ENCODE measurements at regions not wholly inside any gene's neighbourhood (a gene's known extent, or its start where the extent isn't known, plus 50 kb on each side); places are given as distances from the start of the nearest gene placed in this dataset.

DNA sequence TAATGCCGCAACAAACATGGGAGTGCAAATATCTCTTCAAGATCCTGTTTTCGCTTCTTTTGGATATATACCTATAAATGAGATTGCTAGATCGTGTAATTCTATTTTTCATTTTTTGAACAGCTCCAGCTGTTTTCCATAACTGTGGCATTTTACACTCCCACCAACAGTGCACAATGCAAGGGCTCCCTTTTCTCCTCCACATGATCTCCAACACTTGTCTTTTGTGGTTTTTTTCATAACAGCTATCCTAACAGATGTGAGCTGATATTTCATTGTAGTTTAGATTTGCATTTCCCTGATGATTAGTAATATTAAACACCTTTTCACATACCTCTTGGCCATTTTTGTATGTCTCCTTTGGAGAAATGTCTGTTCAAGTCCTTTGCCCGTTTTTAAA, 58.6 kb upstream of the TJP1 start:
- no peaks in the 10 kb centered on the region for H3K36me3 ChIP-seq
- no peaks in the 10 kb centered on the region for H3K9me3 ChIP-seq
- no peak for DNase-seq
- no peak overlapping the region for H3K27ac ChIP-seq
- H3K4me3 ChIP-seq, result no peak overlapping the region
- no peaks in the 10 kb centered on the region for H3K27me3 ChIP-seq
- H3K4me1 ChIP-seq, result no peaks in the 10 kb centered on the region
- TF ChIP-seq, protein P1, sequence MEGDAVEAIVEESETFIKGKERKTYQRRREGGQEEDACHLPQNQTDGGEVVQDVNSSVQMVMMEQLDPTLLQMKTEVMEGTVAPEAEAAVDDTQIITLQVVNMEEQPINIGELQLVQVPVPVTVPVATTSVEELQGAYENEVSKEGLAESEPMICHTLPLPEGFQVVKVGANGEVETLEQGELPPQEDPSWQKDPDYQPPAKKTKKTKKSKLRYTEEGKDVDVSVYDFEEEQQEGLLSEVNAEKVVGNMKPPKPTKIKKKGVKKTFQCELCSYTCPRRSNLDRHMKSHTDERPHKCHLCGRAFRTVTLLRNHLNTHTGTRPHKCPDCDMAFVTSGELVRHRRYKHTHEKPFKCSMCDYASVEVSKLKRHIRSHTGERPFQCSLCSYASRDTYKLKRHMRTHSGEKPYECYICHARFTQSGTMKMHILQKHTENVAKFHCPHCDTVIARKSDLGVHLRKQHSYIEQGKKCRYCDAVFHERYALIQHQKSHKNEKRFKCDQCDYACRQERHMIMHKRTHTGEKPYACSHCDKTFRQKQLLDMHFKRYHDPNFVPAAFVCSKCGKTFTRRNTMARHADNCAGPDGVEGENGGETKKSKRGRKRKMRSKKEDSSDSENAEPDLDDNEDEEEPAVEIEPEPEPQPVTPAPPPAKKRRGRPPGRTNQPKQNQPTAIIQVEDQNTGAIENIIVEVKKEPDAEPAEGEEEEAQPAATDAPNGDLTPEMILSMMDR (IDR thresholded peaks at IDR 0.05), result no peak
- TF ChIP-seq POLR2A (IDR thresholded peaks at IDR 0.05), result no peak

DNA sequence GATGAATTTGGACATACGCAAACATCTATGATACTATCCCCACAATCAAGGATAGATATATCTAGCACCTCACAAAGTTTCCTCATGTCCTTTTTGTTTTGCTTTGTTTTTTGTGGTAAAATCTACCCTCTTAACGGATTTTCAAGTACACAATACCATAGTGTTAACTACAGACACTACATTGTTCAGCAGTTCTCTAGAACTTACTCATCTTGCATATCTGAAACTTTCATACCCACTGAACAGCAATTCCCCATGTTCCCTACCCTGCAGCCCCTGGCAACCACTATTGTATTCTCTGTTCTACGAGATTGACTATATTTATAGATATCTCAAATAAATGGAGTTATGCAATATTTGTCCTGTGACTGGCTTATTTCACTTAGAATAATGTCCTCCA, 58.1 kb upstream of the TJP1 start:
- no peak for DNase-seq
- H3K27ac ChIP-seq, result no peak overlapping the region
- H3K4me1 ChIP-seq, result no peaks in the 10 kb centered on the region
- TF ChIP-seq, protein P1 (IDR thresholded peaks at IDR 0.05), result no peak
- TF ChIP-seq POLR2A (IDR thresholded peaks at IDR 0.05), result no peak
- no peaks in the 10 kb centered on the region for H3K36me3 ChIP-seq
- H3K4me3 ChIP-seq, result no peak overlapping the region
- no peaks in the 10 kb centered on the region for H3K27me3 ChIP-seq
- H3K9me3 ChIP-seq, result no peaks in the 10 kb centered on the region

DNA sequence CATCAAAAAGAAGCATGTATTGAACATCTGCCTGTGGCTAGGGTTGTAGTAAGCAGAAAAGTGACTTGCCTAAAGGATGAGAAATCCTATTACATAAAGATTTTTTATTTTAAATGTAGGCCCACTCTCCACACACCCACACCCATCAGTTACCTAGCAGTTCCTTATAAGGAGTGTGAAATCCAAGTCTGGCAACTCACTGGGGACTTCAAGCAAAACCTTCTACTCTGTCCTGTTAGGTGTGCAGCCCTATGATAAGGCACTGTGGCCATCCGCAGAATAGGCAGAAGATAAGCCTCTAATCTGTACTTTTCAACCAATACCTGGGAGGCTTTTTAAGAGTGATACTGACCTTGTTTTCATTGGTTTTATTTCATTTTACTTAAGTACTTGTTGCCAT, 52.7 kb upstream of the TJP1 start:
- H3K27me3 ChIP-seq, result no peaks in the 10 kb centered on the region
- no peaks in the 10 kb centered on the region for H3K9me3 ChIP-seq
- no peak for TF ChIP-seq POLR2A (IDR thresholded peaks at IDR 0.05)
- TF ChIP-seq, protein P1 (IDR thresholded peaks at IDR 0.05), result no peak
- H3K36me3 ChIP-seq, result no peaks in the 10 kb centered on the region
- no peak for DNase-seq
- H3K4me1 ChIP-seq, result no peaks in the 10 kb centered on the region
- H3K4me3 ChIP-seq, result no peak overlapping the region
- no peak overlapping the region for H3K27ac ChIP-seq

DNA sequence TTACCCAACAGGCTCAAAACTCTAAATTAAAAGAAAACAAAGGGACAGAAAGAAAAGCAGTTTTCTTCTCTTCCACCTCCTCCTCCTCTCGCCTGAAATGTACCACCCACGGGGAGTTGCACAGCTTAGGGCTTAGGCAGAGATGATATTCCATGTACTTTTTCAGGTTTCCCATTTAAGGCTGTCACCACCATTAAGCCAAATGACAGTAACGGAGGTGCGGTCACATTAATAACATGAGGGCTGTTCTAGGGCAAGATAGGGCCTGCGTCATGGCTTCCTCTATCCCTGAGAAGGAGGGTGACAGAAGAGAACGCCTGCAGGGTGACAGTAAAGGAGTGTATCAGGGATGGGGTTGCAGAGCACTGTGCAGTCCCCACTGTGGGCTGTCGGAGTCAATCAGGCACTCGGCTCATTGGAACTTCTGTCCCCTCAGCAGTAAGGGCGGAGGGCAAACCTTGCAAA, 51.7 kb upstream of the TJP1 start:
- no peaks in the 10 kb centered on the region for H3K4me1 ChIP-seq
- TF ChIP-seq POLR2A (IDR thresholded peaks at IDR 0.05), result no peak
- TF ChIP-seq, protein P1 (IDR thresholded peaks at IDR 0.05), result no peak
- no peaks in the 10 kb centered on the region for H3K27me3 ChIP-seq
- DNase-seq, result no peak
- no peak overlapping the region for H3K27ac ChIP-seq
- H3K9me3 ChIP-seq, result no peaks in the 10 kb centered on the region
- no peak overlapping the region for H3K4me3 ChIP-seq
- H3K36me3 ChIP-seq, result no peaks in the 10 kb centered on the region

DNA sequence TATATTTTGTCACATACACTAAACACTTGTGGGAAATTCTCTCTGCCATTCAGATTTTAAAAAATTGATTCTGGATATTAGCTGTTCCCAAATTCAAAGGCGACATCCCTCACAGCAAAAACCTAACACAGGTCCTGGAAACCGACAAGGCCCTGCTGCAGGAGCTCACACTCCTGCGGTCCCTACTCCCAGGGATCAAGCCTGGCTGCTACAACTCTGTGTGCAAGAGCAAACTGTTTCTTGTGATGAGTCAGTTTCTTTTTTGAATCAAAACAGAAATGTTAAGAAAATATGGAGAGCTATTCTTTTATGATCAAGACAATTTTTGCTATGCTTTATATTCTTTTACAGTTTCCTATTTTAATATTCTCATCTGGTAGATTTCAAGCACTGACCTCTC, 51.0 kb upstream of the TJP1 start:
- no peak for DNase-seq
- Histone ChIP-seq H3K36me3 (no peaks in the 10 kb centered on the region), H3K27me3 (no peaks in the 10 kb centered on the region), H3K4me1 (no peaks in the 10 kb centered on the region), H3K4me3 (no peak overlapping the region), H3K27ac (no peak overlapping the region), H3K9me3 (no peaks in the 10 kb centered on the region)
- TF ChIP-seq, protein P1 (IDR thresholded peaks at IDR 0.05), result no peak
- TF ChIP-seq POLR2A (IDR thresholded peaks at IDR 0.05), result no peak

DNA sequence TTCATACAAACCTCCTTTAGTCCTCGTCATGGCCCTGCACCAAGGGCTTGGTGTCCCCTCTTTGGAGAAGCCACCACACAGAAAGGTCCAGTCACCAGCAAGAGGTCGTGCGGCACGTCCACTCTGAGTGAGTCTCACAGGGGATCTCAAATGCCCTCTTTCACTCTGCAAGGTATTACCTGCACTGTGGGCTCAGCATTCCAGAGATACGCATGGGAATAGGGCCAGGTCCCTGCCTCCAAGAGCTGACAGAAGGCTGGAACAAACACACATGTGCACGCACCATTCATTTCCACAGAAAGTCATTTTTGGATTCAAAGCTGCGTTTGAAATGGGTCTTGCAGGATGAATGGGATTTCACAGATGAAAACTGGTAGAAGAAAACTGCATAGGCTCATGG, 50.4 kb upstream of the TJP1 start:
- no peaks in the 10 kb centered on the region for H3K4me1 ChIP-seq
- no peaks in the 10 kb centered on the region for H3K9me3 ChIP-seq
- TF ChIP-seq, protein P1 (IDR thresholded peaks at IDR 0.05), result no peak
- no peak for TF ChIP-seq POLR2A (IDR thresholded peaks at IDR 0.05)
- H3K36me3 ChIP-seq, result no peaks in the 10 kb centered on the region
- no peak overlapping the region for H3K4me3 ChIP-seq
- no peaks in the 10 kb centered on the region for H3K27me3 ChIP-seq
- no peak overlapping the region for H3K27ac ChIP-seq
- no peak for DNase-seq

Data from Peyer's patch (tissue), 4 donors.